SHP77 (cell line): ENCODE measurements at regions not wholly inside any gene's neighbourhood (a gene's known extent, or its start where the extent isn't known, plus 50 kb on each side); places are given as distances from the start of the nearest gene placed in this dataset.

ENCODE experiments used
- DNase-seq, 2 experiments: peaks; one replicate each; lab custom pipeline; 2025; lab: John Stamatoyannopoulos, UW

DNA sequence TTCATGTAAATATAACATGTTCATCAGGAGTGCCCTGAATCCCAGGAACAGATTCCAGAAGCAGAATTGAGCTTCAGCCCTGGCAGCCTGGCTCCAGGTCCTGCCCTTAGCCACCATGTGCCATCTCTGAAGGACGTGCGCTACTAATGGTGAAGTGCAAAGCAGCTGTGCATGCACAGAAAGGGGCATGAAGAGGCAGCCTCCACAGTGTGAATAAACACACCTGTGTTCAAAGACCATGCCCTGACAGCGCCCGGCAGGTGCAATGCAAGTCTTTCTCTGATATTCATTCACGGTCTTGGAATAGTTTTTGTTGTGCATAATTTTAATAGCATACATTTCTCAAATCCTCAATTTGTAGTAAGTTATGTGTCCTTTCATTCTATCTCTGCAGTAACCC, 250.4 kb upstream of the TCERG1L start:
- DNase-seq, result peak; percentile 49 to 50

DNA sequence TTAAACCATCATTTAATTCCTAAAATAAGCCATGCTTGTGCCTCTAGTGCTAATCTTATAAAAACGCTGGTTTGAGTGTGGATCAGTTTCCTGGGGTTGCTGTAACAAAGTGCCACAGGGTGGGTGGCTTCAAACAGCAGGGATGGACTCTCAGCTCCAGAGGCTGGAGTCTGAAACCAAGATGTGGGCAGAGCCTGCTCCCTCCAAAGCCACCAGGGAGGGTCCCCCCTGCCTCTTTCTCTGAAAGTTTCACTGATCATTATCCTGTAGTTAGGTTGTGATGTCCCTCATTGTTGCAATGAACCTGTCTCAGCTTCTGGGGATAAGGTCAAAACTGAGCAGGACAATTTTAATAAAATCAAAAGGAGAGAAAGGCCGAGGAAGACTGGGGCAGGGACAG, 251.9 kb upstream of the TCERG1L start:
- no peak for DNase-seq

DNA sequence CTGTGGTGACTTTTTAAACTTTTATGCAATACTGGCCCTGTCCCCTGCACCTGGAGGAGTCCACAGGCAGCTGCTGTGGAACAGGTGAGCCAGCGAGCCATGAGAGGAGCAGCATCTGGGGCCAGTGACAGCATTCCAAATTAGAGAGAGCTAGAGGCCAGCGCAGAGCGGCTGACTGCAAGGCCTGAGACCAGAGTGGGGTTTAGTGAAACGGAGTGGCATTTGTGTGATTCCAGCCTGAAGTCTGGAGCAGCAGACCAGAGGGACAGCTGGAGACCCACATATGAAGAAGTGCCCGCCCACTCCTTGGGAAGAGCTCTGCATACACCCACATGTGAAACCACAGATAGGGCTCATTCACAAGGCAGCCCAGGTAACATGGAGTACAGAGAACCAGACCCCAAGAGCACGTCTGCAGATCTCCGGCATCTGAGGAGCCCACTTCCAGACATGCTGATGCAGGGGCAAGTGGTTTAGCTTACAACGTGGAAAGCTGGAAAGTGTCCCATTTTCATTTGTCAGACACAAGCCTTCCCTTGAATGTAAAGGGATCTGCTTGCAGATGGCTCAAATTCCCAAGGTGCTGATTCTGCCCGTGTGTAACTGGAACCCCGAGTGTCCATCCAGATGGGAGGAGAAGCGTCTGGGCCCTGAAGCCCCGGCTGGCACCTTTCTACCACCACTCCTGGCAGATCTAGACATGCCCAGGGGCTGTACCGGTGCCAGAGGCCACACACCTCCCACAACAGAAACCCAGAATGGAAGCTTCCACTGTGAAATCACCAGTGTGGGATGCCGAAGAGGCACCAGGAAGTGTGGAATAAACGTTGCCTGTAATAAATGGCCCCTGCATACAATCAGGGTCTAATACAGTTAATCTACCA, 256.0 kb upstream of the TCERG1L start:
- no peak for DNase-seq

DNA sequence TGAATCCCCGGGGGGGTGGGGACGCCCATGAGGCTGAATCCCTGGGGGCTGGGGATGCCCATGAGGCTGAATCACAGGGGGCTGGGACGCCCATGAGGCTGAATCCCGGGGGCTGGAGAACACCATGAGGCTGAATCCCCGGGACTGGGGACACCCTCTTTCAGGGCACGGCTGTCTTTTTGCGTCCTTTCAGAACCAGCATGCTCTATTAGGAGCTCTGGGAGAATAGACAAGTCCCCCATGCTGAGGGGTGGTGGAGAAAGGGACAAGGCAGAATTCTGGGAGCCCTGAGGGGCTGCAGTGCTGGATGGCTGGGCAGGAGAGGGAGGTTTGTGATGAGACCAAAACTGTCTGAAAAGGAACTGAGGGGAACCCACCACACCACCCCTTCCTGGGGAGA, 257.3 kb upstream of the TCERG1L start:
- no peak for DNase-seq

DNA sequence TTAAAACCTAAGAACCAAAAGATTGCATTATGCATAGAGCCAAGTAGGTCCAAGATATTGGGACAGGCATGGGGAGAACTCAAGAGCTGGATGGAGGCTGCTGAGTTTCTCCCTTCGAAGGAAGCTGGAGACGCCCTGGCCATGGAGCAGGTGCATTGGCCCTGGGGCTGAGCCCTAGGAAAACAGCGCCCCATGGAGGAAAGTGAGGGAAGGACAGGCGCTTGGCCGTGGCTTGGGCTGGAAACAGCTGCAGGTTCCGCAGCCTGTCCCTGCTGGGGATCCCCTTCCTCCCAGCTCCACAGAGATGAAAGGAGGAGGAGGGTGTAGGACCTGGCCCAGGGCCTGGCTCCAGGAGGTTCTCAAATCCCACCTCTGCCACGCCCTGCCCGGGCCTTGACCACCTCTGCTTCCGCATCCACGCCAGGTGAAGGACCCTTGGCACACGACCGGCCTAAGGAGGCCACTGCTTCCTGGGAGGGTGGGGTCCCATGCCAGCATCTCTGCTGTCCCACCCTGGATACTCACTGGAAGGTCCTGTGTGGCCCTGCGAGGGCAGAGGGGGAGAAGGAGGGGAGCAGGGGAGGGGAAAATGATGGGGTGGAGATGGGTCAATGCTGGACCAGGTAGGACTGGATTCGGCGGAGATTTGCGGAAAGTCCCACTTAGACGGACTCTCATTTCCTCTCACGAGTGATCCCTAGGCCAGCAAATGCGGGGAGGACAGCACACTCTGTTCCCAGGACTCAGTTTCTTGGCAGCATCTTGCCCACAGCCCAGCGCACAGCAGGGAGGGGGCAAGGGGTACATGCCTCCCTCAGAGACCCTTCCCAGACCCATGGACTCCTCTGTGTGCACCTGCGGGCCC, 258.6 kb upstream of the TCERG1L start:
- no peak for DNase-seq

DNA sequence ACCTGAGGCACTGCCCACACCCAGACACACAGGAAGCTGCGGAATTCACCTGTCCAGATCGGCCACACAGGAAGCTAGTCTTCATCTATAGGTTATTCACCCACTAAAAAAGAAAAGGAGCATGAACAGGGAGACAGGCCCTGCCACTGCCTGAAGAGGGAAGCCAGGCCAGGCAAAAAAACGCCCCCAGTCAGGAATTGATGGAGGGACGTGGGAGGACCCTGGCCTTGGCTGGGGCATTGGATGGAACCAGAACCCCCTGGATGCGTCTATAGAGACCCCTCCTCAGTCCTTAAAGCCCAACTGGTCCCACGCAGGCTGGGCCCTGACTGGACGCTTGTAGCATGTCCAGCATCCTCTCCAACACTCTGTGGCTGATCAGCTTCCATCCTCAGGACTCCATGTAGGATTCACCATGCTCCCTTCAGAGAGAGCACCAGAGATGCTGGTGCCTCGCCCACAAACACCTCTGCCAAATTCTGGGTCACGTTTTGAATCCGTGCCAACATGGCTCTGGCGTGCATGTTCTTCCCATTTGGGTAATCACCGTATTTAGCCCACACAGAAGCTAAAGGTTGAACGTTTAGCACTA, 259.3 kb upstream of the TCERG1L start:
- DNase-seq, result no peak

DNA sequence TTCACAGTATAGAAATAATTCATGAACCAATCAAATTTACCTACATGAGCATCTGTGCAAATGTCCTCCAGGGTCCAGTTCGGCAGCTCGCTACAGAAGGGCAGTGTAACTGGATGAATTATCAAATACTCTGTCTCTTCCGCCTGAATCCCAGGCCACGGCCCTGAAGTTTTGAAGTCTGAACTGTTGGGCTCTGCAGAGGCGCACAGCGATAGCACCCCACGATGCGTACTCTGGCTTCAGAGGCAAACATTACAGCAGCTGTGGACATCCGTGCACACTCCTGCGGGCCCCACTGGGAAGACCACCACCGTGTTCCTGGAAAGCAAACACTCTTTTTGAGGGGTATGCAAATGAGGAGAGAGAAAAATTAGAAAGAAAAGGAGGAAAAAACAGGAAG, 259.8 kb upstream of the TCERG1L start:
- DNase-seq, result no peak

DNA sequence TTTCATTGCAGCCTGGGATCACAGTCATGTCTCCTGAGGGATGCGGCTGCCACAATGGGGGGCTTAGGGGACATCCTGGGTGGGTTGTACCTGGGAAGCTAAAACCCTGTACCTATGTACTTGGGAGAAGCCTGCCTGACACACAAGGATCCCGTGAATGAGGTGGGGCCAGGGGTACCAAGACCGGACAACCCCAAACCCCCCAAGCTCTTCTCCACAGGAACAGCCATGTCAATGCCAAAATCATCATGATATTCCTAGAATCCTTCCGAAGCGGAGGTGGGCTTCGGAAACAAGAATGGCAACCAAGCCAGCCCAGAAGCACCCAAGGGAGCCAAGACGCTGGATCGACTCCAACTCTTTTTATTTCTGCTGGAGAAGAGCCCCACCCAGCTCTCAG, 260.3 kb upstream of the TCERG1L start:
- no peak for DNase-seq

DNA sequence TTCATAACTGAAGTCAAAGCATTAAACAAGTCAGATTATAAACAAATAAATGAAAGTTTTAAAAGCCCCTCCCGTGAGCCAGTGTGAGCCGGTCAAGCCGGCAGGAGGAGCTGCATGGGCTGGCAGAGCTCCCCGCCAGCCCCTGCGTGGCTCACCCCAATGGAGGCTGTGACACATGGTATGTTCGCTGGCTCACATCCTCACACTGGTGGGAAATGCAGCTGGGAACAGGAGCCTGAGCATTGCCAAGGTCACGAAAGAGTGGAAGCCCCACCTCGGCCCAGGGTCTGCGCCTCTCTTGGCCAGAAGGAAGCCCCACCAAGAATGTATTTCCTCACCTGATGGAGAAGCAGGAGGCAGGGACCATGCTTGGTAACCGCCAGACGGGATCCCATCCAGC, 261.7 kb upstream of the TCERG1L start:
- DNase-seq, result no peak

DNA sequence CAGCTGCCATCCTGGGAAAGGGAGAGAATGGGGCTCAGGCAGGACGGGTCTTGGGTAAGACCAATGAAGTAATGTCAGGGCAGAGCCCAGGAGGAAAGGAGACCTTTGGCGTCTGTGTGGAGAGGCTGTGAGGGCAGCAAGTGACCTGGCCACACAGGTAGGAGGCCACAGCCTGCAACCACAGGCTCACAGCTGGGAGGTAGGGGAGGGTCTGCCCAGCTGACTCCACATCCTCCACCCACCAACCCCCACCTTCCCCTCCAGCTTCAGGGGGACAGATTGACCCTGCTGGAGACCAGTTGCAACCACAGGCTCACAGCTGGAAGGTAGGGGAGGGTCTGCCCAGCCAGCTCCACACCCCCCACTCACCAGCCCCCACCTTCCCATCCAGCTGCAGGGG, 262.2 kb upstream of the TCERG1L start:
- no peak for DNase-seq

DNA sequence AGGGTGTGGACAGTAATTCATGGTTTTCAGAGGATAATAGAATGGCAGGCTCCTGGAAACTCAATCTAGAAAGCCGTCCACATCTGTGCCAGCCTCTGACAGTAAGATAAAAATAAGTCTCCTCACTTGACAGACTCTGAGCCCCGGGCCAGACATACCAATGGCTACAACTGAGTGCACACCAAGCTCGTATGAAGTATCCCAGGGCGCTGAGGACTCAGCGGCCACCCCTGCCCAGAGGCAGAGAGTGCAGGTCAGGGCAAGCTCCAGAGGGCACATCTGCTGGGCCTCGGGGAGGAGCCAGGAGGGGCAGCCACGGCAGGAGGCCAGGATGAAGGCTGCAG, 262.8 kb upstream of the TCERG1L start:
- DNase-seq, result no peak

DNA sequence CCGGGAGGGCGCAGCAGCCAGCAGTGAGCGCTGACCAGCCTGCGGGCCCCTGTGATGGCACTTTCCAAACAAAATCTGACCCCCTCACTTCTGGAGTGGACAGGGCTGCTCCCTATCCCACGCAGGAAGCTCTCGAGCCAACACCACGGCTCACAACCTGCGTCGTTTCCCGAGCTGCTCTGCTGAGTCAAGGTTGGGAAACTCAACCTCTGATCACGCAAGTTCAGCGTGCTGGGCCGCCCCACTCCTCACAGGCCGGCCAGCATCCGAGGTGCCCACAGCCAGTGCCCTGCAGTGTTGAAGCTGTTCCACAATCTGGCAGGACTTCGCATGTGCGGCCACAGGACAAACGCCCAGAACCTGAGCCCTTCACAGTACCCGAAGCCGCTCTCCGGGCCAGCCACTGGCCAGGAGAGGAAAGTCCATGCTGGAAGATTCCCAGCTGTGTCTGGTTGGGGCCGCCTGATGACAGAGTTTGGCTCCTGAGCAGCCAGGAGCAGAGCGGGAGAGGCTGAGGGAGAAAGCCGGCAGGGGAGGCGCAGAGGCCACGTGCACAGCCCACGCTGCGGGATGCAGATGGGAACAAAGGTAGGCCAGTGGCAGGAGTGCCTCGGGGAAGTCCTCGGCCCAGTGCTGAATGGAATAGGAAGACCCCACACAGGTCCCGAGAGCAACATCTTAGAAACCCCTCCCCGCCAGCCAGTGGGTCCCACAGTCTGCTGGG, 263.3 kb upstream of the TCERG1L start:
- DNase-seq, result no peak

DNA sequence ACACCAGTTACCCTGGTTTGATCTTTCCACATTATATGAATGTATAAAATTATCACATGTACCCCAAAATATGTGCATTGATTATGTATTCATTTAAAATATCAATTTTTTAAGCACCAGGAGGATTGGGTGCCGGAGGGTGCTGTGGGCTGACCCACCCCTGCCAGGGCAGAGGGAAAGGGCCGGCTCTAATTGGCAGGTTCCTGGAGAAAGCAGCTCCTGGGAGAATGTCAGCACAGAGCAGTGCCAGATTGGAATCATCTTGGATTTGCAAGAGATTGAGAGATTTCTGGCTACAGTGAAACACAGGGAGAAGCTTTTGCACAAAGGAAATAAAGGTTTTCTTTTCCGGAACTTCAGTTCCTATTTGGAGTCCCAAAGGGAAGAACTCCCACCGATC, 264.4 kb upstream of the TCERG1L start:
- DNase-seq, result no peak

DNA sequence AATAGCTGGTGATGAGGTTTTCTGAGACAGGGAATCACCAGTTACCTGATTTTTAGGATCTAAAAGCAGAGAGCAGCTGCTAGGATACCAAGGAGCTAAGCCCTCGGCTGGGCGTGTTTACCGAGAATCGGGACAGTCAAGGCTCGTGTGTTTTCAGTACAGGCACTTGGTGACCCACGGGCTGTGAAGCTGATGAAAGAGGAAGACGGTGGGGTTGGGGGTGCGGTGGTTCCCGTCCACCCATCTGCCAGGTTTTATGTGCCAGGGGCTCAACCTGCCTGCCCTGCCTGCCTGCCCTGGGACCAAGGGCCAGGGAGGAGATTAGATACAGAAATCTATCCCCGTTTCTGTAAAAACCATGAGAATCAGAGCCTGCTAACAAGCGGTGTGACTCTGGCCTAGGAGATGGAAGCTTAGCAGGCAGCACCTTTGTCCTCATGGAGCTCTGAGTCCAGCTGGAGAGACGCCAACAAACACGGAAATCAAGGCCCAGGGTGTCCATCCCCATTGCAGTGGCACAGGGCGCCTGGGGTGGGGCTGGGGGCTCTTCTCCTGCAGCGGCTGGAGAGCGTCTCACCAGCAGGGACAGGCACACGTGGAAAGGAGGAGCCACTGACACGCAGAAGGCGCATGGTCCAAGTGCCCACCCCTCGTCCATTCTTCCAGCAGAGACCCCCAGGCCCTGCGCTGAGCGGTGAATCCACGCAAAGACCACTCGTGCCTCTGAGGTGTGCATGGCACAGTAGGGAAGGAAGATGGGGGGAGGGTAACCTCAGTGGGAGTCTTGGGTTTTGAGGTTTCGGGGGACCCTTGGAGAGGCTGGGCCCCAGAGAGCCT, 265.0 kb upstream of the TCERG1L start:
- no peak for DNase-seq

DNA sequence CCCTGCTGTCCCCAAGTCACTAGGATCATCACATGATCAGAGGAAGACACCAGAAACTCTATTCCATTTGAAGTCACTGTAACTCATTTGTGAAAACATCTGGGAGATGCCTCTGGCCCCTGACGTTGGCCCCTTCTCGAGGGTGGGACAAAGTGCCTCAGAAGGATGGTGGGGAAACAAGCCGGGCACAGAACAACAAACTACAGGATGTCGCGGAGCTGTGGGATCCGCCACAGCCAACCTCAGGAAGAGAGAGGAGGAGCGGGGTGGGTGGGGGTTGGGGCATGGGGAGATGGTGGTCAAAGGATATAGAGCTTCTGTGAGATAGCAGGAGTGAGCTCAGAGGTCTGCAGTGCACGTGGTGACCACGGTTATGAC, 265.6 kb upstream of the TCERG1L start:
- DNase-seq, result no peak

DNA sequence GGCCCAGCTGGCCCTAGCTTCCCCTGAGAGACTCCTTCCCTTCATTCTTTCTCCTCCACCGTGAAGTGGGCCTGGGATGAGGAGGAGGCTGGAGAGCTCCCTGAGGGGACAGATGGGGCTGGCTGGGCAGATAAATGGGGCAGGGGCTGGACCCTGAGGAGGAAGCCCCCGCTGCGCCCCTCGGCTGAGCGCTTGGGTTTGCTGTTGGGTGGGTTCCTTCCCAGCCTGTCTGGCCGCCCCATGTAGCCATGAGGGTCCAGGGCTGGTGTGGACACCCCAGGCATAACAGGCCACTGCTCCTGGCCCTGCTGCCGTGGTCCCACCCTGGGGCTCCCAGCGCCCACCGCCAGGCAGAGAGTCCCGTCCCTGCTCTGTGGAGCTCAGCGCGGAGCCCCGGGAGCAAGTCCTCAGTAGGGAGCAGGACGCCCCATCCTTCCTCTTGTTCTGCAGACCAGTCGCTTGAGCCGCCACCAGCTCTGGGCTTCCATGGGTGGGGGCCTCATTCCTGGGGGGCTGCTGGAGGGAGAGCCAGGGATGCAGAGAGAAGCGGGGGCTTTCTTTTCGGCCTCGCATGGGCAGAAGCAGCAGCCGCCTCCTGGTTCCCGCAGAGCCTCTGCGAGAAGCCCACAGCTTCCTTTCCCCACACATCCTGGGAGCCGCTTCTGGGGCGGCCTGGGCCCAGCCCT, 266.4 kb upstream of the TCERG1L start:
- no peak for DNase-seq

DNA sequence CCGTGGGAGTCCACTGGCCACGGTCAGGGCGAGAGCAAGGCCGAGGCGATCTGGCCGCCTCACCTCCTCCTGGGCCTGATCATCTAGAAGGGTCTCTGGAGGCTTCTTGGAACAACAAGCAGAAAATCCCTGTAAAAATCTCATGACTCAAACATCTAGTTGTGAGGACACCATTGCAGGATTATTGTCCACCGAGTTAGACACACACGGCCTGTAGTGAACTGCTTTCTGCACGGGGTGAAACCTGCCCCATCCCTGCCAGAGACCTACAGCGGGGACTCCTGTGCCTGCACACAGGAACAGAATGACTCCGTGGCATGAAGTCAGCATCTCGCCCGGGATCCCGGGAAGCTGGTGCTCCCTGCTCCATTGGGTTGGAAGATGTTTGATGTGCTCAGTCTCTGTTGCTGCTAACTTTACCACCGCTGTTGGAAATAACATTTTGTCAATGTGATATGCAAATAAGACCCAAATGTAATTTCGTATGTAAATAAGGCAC, 267.0 kb upstream of the TCERG1L start:
- no peak for DNase-seq

DNA sequence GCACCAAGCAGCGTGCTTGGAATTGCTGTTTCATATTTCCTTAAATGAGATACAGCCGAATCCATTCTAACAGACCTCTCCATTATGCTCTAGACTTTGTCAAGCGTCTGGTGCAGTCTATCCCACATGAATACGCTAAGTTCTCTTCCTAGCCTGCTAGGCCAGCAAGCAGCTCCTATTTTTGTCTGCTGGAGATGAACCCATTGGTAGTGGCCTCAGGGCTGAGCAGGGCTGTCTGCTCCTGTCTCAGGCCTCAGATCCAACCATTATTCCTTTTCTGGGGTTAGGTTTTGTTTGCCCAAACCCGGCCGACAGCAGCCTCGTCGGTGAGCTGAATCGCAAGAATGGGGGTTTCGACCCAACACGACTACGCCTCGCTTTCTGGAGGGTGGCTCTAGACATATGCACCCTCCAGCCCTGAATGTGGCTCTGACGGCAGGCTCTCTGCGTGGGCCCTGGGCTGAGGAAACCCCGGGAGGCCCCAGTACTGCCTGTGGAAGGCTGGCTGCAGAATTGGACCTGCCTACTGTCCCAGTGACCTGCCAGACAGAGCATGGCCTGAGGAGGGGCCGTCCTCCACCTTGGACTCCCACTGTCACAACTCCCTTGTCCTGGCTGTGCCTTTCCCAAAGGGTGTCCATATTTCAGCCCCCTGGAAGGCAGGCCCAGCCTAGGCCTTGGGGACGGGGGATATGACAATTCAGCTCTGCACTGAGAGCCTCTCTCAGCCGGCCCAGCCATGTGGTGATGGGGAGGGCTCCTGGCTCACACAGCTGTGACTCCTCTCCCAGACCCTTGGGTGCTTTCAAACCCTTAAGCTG, 267.9 kb upstream of the TCERG1L start:
- DNase-seq, result no peak

DNA sequence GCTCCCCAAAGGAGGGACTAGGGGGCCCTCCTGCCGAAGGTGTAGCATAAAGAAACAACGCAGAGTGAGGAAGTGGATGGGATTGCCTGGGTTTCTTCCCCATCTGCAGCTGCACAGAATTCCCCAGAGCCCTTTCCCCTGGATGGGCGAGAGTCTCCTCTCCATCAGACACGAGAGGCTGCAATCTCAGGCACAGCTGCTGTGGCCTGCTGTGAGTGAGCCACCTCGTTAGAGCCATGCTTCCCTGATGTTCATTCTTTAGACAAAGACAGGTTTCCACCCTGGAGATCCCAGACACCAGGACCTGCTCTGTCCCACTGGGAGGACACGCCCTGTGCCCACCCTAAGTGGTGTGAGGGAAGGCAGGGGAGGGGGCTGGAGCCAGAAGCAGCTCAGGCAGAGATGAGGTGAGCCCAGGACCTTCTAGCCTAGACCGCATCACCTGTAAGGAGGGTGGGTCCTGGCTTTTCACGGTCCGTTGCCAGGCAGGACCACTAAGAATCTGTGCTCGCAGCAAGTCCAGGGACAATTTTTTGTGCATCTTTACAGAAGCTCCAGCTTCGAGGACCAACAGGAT, 268.6 kb upstream of the TCERG1L start:
- no peak for DNase-seq
